SJSA1 (cell line): ENCODE measurements at regions not wholly inside any gene's neighbourhood (a gene's known extent, or its start where the extent isn't known, plus 50 kb on each side); places are given as distances from the start of the nearest gene placed in this dataset.
"Not testable (repeated sequence)": the region's sequence is repeated elsewhere in the genome, so short reads cannot be mapped to it uniquely, and the experiment has no call there.

ENCODE experiments used
- DNase-seq, 2 experiments: peaks; one replicate each; pipeline ENCODE4 v3.0.0-alpha.2; 2015 to 2020; ENCODE audit warnings: low spot score in 2 of 2, low read depth in 1 of 2
- H3K27ac ChIP-seq: fragments of 250-450 bp; sonication (Bioruptor Pico); 2 replicates; pipeline ENCODE4 v1.5.1; 2020; ENCODE audit warnings: mild to moderate bottlenecking, moderate library complexity
- H3K27me3 ChIP-seq: fragments of 250-450 bp; sonication (Bioruptor Pico); replicated peaks from 2 replicates; pipeline ENCODE4 v1.5.1; 2020; ENCODE audit warnings: mild to moderate bottlenecking, moderate library complexity
- H3K36me3 ChIP-seq: fragments of 250-450 bp; sonication (Bioruptor Pico); 2 replicates; pipeline ENCODE4 v1.5.1; 2020; ENCODE audit warnings: mild to moderate bottlenecking
- H3K4me1 ChIP-seq: fragments of 250-450 bp; sonication (Bioruptor Pico); replicated peaks from 2 replicates; pipeline ENCODE4 v1.6.1; 2021; ENCODE audit warnings: mild to moderate bottlenecking
- H3K4me3 ChIP-seq: fragments of 250-450 bp; sonication (Bioruptor Pico); 2 replicates; pipeline ENCODE4 v1.5.1; 2020; ENCODE audit warnings: mild to moderate bottlenecking
- H3K9me3 ChIP-seq: fragments of 250-450 bp; sonication (Bioruptor Pico); replicated peaks from 2 replicates; pipeline ENCODE4 v1.5.1; 2020; ENCODE audit warnings: mild to moderate bottlenecking

- not testable (repeated sequence) for DNase-seq, H3K27me3 ChIP-seq, H3K4me1 ChIP-seq, H3K9me3 ChIP-seq, H3K27ac ChIP-seq, H3K4me3 ChIP-seq, H3K36me3 ChIP-seq
Observed at GRCh38 chr6:76744151-76744720, 671.8 kb upstream of the IMPG1 start.

- no peaks in the 10 kb centered on the region for H3K9me3 ChIP-seq
- H3K4me3 ChIP-seq = no peak overlapping the region
- H3K36me3 ChIP-seq = no peaks in the 10 kb centered on the region
- no peaks in the 10 kb centered on the region for H3K4me1 ChIP-seq
- no peak for DNase-seq
- H3K27me3 ChIP-seq = no peaks in the 10 kb centered on the region
- H3K27ac ChIP-seq = no peak overlapping the region
Observed at GRCh38 chr6:76742919-76743318, 670.5 kb upstream of the IMPG1 start.

GRCh38 chr6:76719449-76719848 lies 647.0 kb upstream of the IMPG1 start:
- no peak overlapping the region for H3K4me3 ChIP-seq
- no peak for DNase-seq
- H3K9me3 ChIP-seq = no peaks in the 10 kb centered on the region
- H3K27ac ChIP-seq = no peak overlapping the region
- no peaks in the 10 kb centered on the region for H3K36me3 ChIP-seq
- no peaks in the 10 kb centered on the region for H3K27me3 ChIP-seq
- no peaks in the 10 kb centered on the region for H3K4me1 ChIP-seq

GRCh38 chr6:76708641-76709331 lies 636.3 kb upstream of the IMPG1 start:
- DNase-seq = no peak
- Histone ChIP-seq H3K27me3 (no peaks in the 10 kb centered on the region), H3K36me3 (no peaks in the 10 kb centered on the region), H3K27ac (no peak overlapping the region), H3K4me3 (no peak overlapping the region), H3K4me1 (no peaks in the 10 kb centered on the region), H3K9me3 (no peaks in the 10 kb centered on the region)

- no peaks in the 10 kb centered on the region for H3K9me3 ChIP-seq
- no peak overlapping the region for H3K4me3 ChIP-seq
- H3K27ac ChIP-seq = no peak overlapping the region
- H3K27me3 ChIP-seq = no peaks in the 10 kb centered on the region
- no peaks in the 10 kb centered on the region for H3K36me3 ChIP-seq
- DNase-seq = no peak
- no peaks in the 10 kb centered on the region for H3K4me1 ChIP-seq
Observed at GRCh38 chr6:76707630-76708029, 635.2 kb upstream of the IMPG1 start.

GRCh38 chr6:76706631-76707030 lies 634.2 kb upstream of the IMPG1 start:
- no peak overlapping the region for H3K27ac ChIP-seq
- no peaks in the 10 kb centered on the region for H3K27me3 ChIP-seq
- no peak overlapping the region for H3K4me3 ChIP-seq
- no peaks in the 10 kb centered on the region for H3K4me1 ChIP-seq
- no peaks in the 10 kb centered on the region for H3K9me3 ChIP-seq
- no peaks in the 10 kb centered on the region for H3K36me3 ChIP-seq
- DNase-seq = no peak

GRCh38 chr6:76706086-76706485 lies 633.6 kb upstream of the IMPG1 start:
- no peak overlapping the region for H3K27ac ChIP-seq
- H3K4me1 ChIP-seq = no peaks in the 10 kb centered on the region
- DNase-seq = no peak
- H3K9me3 ChIP-seq = no peaks in the 10 kb centered on the region
- no peaks in the 10 kb centered on the region for H3K27me3 ChIP-seq
- H3K4me3 ChIP-seq = no peak overlapping the region
- no peaks in the 10 kb centered on the region for H3K36me3 ChIP-seq

GRCh38 chr6:76703786-76704185 lies 631.3 kb upstream of the IMPG1 start:
- no peak overlapping the region for H3K27ac ChIP-seq
- H3K4me1 ChIP-seq = no peaks in the 10 kb centered on the region
- no peak overlapping the region for H3K4me3 ChIP-seq
- H3K27me3 ChIP-seq = no peaks in the 10 kb centered on the region
- no peaks in the 10 kb centered on the region for H3K9me3 ChIP-seq
- H3K36me3 ChIP-seq = no peaks in the 10 kb centered on the region
- DNase-seq = no peak

- DNase-seq = no peak
Observed at GRCh38 chr6:76703285-76703684, 630.8 kb upstream of the IMPG1 start.

GRCh38 chr6:76702187-76702586 lies 629.7 kb upstream of the IMPG1 start:
- no peaks in the 10 kb centered on the region for H3K4me1 ChIP-seq
- H3K36me3 ChIP-seq = no peaks in the 10 kb centered on the region
- no peaks in the 10 kb centered on the region for H3K9me3 ChIP-seq
- H3K27me3 ChIP-seq = no peaks in the 10 kb centered on the region
- no peak overlapping the region for H3K27ac ChIP-seq
- H3K4me3 ChIP-seq = no peak overlapping the region
- DNase-seq = no peak

More at GRCh38 chr6:76703285-76703684, 630.8 kb upstream of the IMPG1 start:
- H3K4me3 ChIP-seq = no peak overlapping the region
- H3K36me3 ChIP-seq = no peaks in the 10 kb centered on the region
- no peaks in the 10 kb centered on the region for H3K4me1 ChIP-seq
- H3K27me3 ChIP-seq = no peaks in the 10 kb centered on the region
- H3K27ac ChIP-seq = no peak overlapping the region
- H3K9me3 ChIP-seq = no peaks in the 10 kb centered on the region

- H3K4me3 ChIP-seq = no peak overlapping the region
- no peaks in the 10 kb centered on the region for H3K4me1 ChIP-seq
- no peaks in the 10 kb centered on the region for H3K9me3 ChIP-seq
- H3K36me3 ChIP-seq = no peaks in the 10 kb centered on the region
- H3K27me3 ChIP-seq = no peaks in the 10 kb centered on the region
- DNase-seq = no peak
- no peak overlapping the region for H3K27ac ChIP-seq
Observed at GRCh38 chr6:76701610-76702009, 629.1 kb upstream of the IMPG1 start.

GRCh38 chr6:76697585-76697984 lies 625.1 kb upstream of the IMPG1 start:
- Histone ChIP-seq H3K9me3 (no peaks in the 10 kb centered on the region), H3K4me3 (no peak overlapping the region), H3K4me1 (no peaks in the 10 kb centered on the region), H3K36me3 (no peaks in the 10 kb centered on the region), H3K27ac (no peak overlapping the region), H3K27me3 (no peaks in the 10 kb centered on the region)
- no peak for DNase-seq

GRCh38 chr6:76694795-76695194 lies 622.3 kb upstream of the IMPG1 start:
- H3K4me3 ChIP-seq = no peak overlapping the region
- H3K9me3 ChIP-seq = no peaks in the 10 kb centered on the region
- DNase-seq = no peak
- no peaks in the 10 kb centered on the region for H3K36me3 ChIP-seq
- no peaks in the 10 kb centered on the region for H3K27me3 ChIP-seq
- no peak overlapping the region for H3K27ac ChIP-seq
- no peaks in the 10 kb centered on the region for H3K4me1 ChIP-seq

- no peaks in the 10 kb centered on the region for H3K27me3 ChIP-seq
- H3K4me3 ChIP-seq = no peak overlapping the region
- H3K36me3 ChIP-seq = no peaks in the 10 kb centered on the region
- no peaks in the 10 kb centered on the region for H3K9me3 ChIP-seq
- no peak overlapping the region for H3K27ac ChIP-seq
- no peak for DNase-seq
- no peaks in the 10 kb centered on the region for H3K4me1 ChIP-seq
Observed at GRCh38 chr6:76684875-76685274, 612.4 kb upstream of the IMPG1 start.

GRCh38 chr6:76683985-76684384 lies 611.5 kb upstream of the IMPG1 start:
- Histone ChIP-seq H3K9me3 (no peaks in the 10 kb centered on the region), H3K4me3 (no peak overlapping the region), H3K27ac (no peak overlapping the region), H3K36me3 (no peaks in the 10 kb centered on the region), H3K27me3 (no peaks in the 10 kb centered on the region), H3K4me1 (no peaks in the 10 kb centered on the region)
- no peak for DNase-seq
